DND-41 (cell line): ENCODE measurements at regions not wholly inside any gene's neighbourhood (a gene's known extent, or its start where the extent isn't known, plus 50 kb on each side); places are given as distances from the start of the nearest gene placed in this dataset.

Source experiments
- ATAC-seq: fragments of 200-7000 bp; cut with Tn5 transposase; 3 replicates; pipeline ENCODE4 v1.9.1; 2021; ENCODE audit warnings: low read depth; ENCODE audit not compliant: insufficient read depth
- DNase-seq: peaks from one replicate; pipeline ENCODE4 v3.0.0-alpha.2; 2020
- H2AFZ ChIP-seq: 2 replicates; pipeline ENCODE4 v1.6.0; 2012; ENCODE audit warnings: low read depth, low read length
- H3K27ac ChIP-seq: 2 replicates; pipeline ENCODE4 v1.5.1; 2012; ENCODE audit warnings: low read length, inconsistent platforms
- H3K27me3 ChIP-seq: fragments of 200-600 bp; sonication (generic); 2 replicates; pipeline ENCODE4 v1.6.0; 2012; ENCODE audit warnings: low read length, mild to moderate bottlenecking, inconsistent platforms; ENCODE audit not compliant: insufficient read depth, poor library complexity
- H3K36me3 ChIP-seq: 2 replicates; pipeline ENCODE4 v1.5.1; 2012; ENCODE audit warnings: low read length, inconsistent platforms; ENCODE audit not compliant: insufficient read depth
- H3K4me1 ChIP-seq: 2 replicates; pipeline ENCODE4 v1.5.1; 2012; ENCODE audit warnings: mild to moderate bottlenecking, low read length; ENCODE audit not compliant: insufficient read depth
- H3K4me2 ChIP-seq: 2 replicates; pipeline ENCODE4 v1.6.0; 2012; ENCODE audit warnings: mild to moderate bottlenecking, moderate library complexity, low read length, inconsistent platforms; ENCODE audit not compliant: insufficient read depth
- H3K4me3 ChIP-seq, 2 experiments: fragments of 200-600 bp in 1 of 2; shearing (Covaris generic) in 1 of 2; 2 replicates each; pipeline ENCODE4 v1.5.1; 2012 to 2016; ENCODE audit warnings: inconsistent platforms in 2 of 2, low read length in 2 of 2, mild to moderate bottlenecking in 2 of 2, low read depth in 1 of 2, moderate library complexity in 1 of 2
- H3K79me2 ChIP-seq: 2 replicates; pipeline ENCODE4 v1.6.0; 2012; ENCODE audit warnings: low read length, inconsistent platforms; ENCODE audit not compliant: insufficient read depth
- H3K9ac ChIP-seq: 2 replicates; pipeline ENCODE4 v1.6.0; 2012; ENCODE audit warnings: low read depth, mild to moderate bottlenecking, inconsistent platforms, low read length, moderate library complexity
- H3K9me3 ChIP-seq: 2 replicates; pipeline ENCODE4 v1.5.1; 2012; ENCODE audit warnings: low read length, moderate library complexity, mild to moderate bottlenecking, inconsistent platforms; ENCODE audit not compliant: insufficient read depth, severe bottlenecking
- H4K20me1 ChIP-seq: 2 replicates; pipeline ENCODE4 v1.6.0; 2012; ENCODE audit warnings: low read length; ENCODE audit not compliant: insufficient read depth
- EZH2 ChIP-seq: IDR thresholded peaks from 3 replicates; pipeline ENCODE4 v1.6.1; 2012; ENCODE audit warnings: borderline replicate concordance, low read depth, mild to moderate bottlenecking, moderate library complexity, low read length, inconsistent platforms; ENCODE audit not compliant: severe bottlenecking
- TF ChIP-seq, protein P1 (sequence below): IDR thresholded peaks from 2 replicates; pipeline ENCODE4 v1.5.1; 2012; ENCODE audit warnings: borderline replicate concordance, low read length, moderate library complexity, mild to moderate bottlenecking; ENCODE audit not compliant: poor library complexity, severe bottlenecking; ENCODE audit errors: extremely low read depth

- Histone ChIP-seq H3K36me3 (no peaks in the 10 kb centered on the region), H3K4me1 (no peaks in the 10 kb centered on the region), H3K9me3 (no peaks in the 10 kb centered on the region), H3K27me3 (no peaks in the 10 kb centered on the region), H3K4me3 (no peak overlapping the region), H3K79me2 (no peaks in the 10 kb centered on the region), H3K4me2 (no peak overlapping the region), H3K9ac (no peak overlapping the region), H2AFZ (no peak overlapping the region), H3K27ac (no peak overlapping the region), H4K20me1 (no peaks in the 10 kb centered on the region)
- ATAC-seq (no peak), DNase-seq (no peak)
- TF ChIP-seq, protein P1, sequence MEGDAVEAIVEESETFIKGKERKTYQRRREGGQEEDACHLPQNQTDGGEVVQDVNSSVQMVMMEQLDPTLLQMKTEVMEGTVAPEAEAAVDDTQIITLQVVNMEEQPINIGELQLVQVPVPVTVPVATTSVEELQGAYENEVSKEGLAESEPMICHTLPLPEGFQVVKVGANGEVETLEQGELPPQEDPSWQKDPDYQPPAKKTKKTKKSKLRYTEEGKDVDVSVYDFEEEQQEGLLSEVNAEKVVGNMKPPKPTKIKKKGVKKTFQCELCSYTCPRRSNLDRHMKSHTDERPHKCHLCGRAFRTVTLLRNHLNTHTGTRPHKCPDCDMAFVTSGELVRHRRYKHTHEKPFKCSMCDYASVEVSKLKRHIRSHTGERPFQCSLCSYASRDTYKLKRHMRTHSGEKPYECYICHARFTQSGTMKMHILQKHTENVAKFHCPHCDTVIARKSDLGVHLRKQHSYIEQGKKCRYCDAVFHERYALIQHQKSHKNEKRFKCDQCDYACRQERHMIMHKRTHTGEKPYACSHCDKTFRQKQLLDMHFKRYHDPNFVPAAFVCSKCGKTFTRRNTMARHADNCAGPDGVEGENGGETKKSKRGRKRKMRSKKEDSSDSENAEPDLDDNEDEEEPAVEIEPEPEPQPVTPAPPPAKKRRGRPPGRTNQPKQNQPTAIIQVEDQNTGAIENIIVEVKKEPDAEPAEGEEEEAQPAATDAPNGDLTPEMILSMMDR, result no peak
- no peak for TF ChIP-seq EZH2
Observed at GRCh38 chr12:126224032-126224431, 1158.8 kb downstream of the AACS start.

DNA sequence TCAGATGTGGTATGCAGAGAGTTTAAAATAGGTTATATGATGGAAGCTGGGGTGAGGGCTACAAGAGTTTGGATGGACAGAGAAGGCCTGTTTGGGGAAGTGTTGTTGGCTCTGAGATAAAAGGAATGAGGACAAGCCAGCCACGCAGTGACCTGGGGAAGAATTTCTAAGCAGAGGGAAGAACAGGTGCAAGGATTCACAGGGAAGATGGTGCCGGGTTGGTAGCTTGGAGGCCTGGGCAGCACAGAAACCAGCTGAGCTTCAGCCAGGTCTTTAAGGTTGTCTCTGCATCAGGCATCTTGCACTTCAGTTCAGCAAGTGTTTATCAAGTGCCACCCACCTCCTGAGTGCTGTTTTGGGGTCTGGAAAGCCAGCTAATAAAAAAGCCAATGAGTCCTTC lies 1163.7 kb downstream of the AACS start:
- TF ChIP-seq, protein P1, result no peak
- TF ChIP-seq EZH2, result no peak
- H3K4me3 ChIP-seq, result no peak overlapping the region
- no peak overlapping the region for H3K9ac ChIP-seq
- no peak for DNase-seq
- H3K4me2 ChIP-seq, result no peak overlapping the region
- H3K9me3 ChIP-seq, result no peaks in the 10 kb centered on the region
- H3K27me3 ChIP-seq, result no peaks in the 10 kb centered on the region
- no peaks in the 10 kb centered on the region for H3K4me1 ChIP-seq
- no peak for ATAC-seq
- H2AFZ ChIP-seq, result no peak overlapping the region
- H3K79me2 ChIP-seq, result no peaks in the 10 kb centered on the region
- no peaks in the 10 kb centered on the region for H4K20me1 ChIP-seq
- H3K27ac ChIP-seq, result no peak overlapping the region
- H3K36me3 ChIP-seq, result no peaks in the 10 kb centered on the region

DNA sequence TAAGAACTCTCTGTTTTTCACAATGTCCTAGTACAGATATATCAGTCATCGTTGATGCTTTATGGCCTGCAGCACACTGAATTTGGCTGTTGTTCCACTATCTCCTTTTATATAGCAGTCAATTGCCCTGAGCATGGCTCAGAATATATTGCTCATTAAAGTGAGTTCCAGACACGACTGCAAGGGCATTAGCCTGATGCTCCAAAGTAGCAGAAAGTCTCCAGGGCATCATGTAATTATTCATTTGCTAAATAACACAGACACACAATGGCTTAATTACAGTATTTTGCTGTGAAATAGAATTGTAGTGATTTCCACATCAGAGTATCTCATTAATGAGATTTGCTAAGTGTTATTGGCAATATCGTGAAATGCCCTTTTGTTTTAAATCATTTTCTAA lies 1167.5 kb downstream of the AACS start:
- Histone ChIP-seq H3K79me2 (no peaks in the 10 kb centered on the region), H3K4me1 (no peaks in the 10 kb centered on the region), H3K27me3 (no peaks in the 10 kb centered on the region), H3K36me3 (no peaks in the 10 kb centered on the region), H4K20me1 (no peaks in the 10 kb centered on the region), H3K9me3 (no peaks in the 10 kb centered on the region), H3K4me3 (no peak overlapping the region), H3K9ac (no peak overlapping the region), H2AFZ (no peak overlapping the region), H3K4me2 (no peak overlapping the region), H3K27ac (no peak overlapping the region)
- DNase-seq (no peak), ATAC-seq (no peak)
- TF ChIP-seq, protein P1, result no peak
- TF ChIP-seq EZH2, result no peak

GRCh38 chr12:126233625-126234024 lies 1168.4 kb downstream of the AACS start:
- TF ChIP-seq, protein P1, result no peak
- no peak for TF ChIP-seq EZH2
- no peak overlapping the region for H3K27ac ChIP-seq
- no peaks in the 10 kb centered on the region for H3K79me2 ChIP-seq
- no peaks in the 10 kb centered on the region for H3K36me3 ChIP-seq
- H3K4me2 ChIP-seq, result no peak overlapping the region
- no peaks in the 10 kb centered on the region for H4K20me1 ChIP-seq
- no peak overlapping the region for H3K4me3 ChIP-seq
- no peaks in the 10 kb centered on the region for H3K9me3 ChIP-seq
- no peak overlapping the region for H3K9ac ChIP-seq
- ATAC-seq (no peak), DNase-seq (no peak)
- H3K27me3 ChIP-seq, result no peaks in the 10 kb centered on the region
- no peaks in the 10 kb centered on the region for H3K4me1 ChIP-seq
- H2AFZ ChIP-seq, result no peak overlapping the region
